ENCODE measurements at regions not wholly inside any gene's neighbourhood (a gene's known extent, or its start where the extent isn't known, plus 50 kb on each side); places are given as distances from the start of the nearest gene placed in this dataset.
A peak's percentile ranks its signal among the peaks of the same experiment; 100 is the strongest.

GRCh38 chr4:112076919-112077608 is 68.2 kb upstream of the FAM241A start:
- TF ChIP-seq, protein P1, sequence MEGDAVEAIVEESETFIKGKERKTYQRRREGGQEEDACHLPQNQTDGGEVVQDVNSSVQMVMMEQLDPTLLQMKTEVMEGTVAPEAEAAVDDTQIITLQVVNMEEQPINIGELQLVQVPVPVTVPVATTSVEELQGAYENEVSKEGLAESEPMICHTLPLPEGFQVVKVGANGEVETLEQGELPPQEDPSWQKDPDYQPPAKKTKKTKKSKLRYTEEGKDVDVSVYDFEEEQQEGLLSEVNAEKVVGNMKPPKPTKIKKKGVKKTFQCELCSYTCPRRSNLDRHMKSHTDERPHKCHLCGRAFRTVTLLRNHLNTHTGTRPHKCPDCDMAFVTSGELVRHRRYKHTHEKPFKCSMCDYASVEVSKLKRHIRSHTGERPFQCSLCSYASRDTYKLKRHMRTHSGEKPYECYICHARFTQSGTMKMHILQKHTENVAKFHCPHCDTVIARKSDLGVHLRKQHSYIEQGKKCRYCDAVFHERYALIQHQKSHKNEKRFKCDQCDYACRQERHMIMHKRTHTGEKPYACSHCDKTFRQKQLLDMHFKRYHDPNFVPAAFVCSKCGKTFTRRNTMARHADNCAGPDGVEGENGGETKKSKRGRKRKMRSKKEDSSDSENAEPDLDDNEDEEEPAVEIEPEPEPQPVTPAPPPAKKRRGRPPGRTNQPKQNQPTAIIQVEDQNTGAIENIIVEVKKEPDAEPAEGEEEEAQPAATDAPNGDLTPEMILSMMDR (IDR thresholded peaks at IDR 0.05; ENCODE audit: insufficient read depth, low read depth, low read length): no peak
- no peaks in the 10 kb centered on the region for H3K36me3 ChIP-seq (ENCODE audit: control insufficient read depth, insufficient read depth, low read length)
- ChIA-PET POLR2A (no interaction called here), CTCF (interaction anchor here (0.9 kb wide), 1 partner anchor 190 kb away, joined by 4 read pairs; no protein-coding TSS in a partner anchor)
- no peaks in the 10 kb centered on the region for H3K27me3 ChIP-seq (ENCODE audit: control insufficient read depth, insufficient read depth, low read length)
- H3K4me3 ChIP-seq (ENCODE audit: low read depth, low read length): no peak overlapping the region
- DNase-seq (ENCODE audit: low read depth): no peak

GRCh38 chr4:112077743-112078142 is 67.5 kb upstream of the FAM241A start:
- no peaks in the 10 kb centered on the region for H3K36me3 ChIP-seq (ENCODE audit: control insufficient read depth, insufficient read depth, low read length)
- H3K27me3 ChIP-seq (ENCODE audit: control insufficient read depth, insufficient read depth, low read length): no peaks in the 10 kb centered on the region
- POLR2A ChIA-PET: no interaction called here
- no peak for DNase-seq (ENCODE audit: low read depth)
- H3K4me3 ChIP-seq (ENCODE audit: low read depth, low read length): no peak overlapping the region
- CTCF ChIA-PET: interaction anchor here (0.9 kb wide), 1 partner anchor 189 kb away, joined by 4 read pairs; no protein-coding TSS in a partner anchor
- TF ChIP-seq, protein P1 (IDR thresholded peaks at IDR 0.05; ENCODE audit: insufficient read depth, low read depth, low read length): no peak

DNA sequence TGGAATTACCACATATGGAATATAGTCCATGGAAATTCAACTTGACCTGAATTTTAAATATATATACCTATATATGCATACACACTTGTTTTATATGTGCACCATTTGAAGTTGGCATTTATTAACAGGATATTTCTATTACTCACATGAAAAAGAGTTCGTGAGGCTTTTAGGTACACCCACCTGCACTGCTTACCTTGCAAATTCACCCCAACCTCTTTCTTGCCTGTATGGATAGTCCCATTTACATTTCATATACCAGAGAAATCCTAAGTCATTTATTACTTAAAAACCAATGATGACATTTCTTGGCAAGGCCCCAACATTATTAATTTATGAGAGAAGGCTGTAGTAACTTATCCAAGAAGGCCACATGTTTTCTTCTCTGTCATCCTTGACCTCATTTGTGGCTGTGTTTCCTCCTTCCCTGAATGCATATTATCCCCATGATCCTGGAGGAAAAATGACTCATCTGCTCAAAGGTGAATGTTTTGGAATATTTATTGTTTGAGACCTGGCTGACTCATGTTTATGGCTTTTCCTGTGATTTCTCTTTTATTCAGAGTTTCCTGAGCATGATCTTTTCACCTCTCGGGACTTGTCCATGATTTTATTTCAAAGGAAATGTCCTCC is 62.2 kb upstream of the FAM241A start:
- TF ChIP-seq, protein P1 (IDR thresholded peaks at IDR 0.05; ENCODE audit: insufficient read depth, low read depth, low read length): no peak

GRCh38 chr4:112083587-112084347 is 61.5 kb upstream of the FAM241A start:
- no peaks in the 10 kb centered on the region for H3K36me3 ChIP-seq (ENCODE audit: control insufficient read depth, insufficient read depth, low read length)
- POLR2A ChIA-PET: no interaction called here
- no peak overlapping the region for H3K4me3 ChIP-seq (ENCODE audit: low read depth, low read length)
- no peaks in the 10 kb centered on the region for H3K27me3 ChIP-seq (ENCODE audit: control insufficient read depth, insufficient read depth, low read length)
- CTCF ChIA-PET: interaction anchor here (0.7 to 2.2 kb wide), 5 partner anchors 8 to 679 kb away, joined by 3 to 11 read pairs (median 4); no protein-coding TSS in a partner anchor
- no peak for DNase-seq (ENCODE audit: low read depth)
- TF ChIP-seq, protein P1 (IDR thresholded peaks at IDR 0.05; ENCODE audit: insufficient read depth, low read depth, low read length): no peak

More for the DNA sequence above, 62.2 kb upstream of the FAM241A start:
- Histone ChIP-seq H3K27me3 (ENCODE audit: control insufficient read depth, insufficient read depth, low read length) (no peaks in the 10 kb centered on the region), H3K36me3 (ENCODE audit: control insufficient read depth, insufficient read depth, low read length) (no peaks in the 10 kb centered on the region), H3K4me3 (ENCODE audit: low read depth, low read length) (no peak overlapping the region)
- CTCF ChIA-PET: interaction anchor here (0.6 to 2.2 kb wide), 2 partner anchors 16 to 640 kb away, joined by 3 to 11 read pairs; no protein-coding TSS in a partner anchor
- DNase-seq (ENCODE audit: low read depth): peak; percentile 50
- POLR2A ChIA-PET: no interaction called here
